ENCODE measurements at regions not wholly inside any gene's neighbourhood (a gene's known extent, or its start where the extent isn't known, plus 50 kb on each side); places are given as distances from the start of the nearest gene placed in this dataset.
"Not testable (repeated sequence)": the region's sequence is repeated elsewhere in the genome, so short reads cannot be mapped to it uniquely, and the experiment has no call there.

DNA sequence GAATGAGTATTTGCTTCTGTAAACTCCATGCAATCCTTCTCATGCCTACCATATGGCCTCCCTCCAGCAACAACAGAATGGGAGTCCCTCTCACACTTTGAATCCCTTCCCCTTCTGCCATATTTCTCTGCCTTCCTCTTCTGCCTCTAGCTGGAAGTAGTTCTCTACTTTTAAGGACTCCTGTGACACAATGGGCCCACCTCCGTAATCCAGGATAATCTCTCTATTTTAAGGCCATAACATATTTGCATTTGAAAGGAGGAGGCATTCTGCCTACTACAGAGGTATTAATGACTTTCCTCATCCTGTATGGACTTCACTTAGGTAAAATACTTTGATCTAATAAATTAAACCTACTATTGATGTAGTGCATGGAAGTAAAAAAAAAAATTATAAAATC, 155.4 kb upstream of the ITGA1 start:
- Mint-ChIP-seq H3K9me3 (no peaks in the 10 kb centered on the region), H3K4me3 (no peak overlapping the region), H3K27ac (no peak overlapping the region), H3K36me3 (ENCODE audit: low read depth) (no peaks in the 10 kb centered on the region), H3K27me3 (ENCODE audit: low read depth) (peaks cover 3% of the 10 kb centered on the region), H3K4me1 (ENCODE audit: low read depth) (no peaks in the 10 kb centered on the region)

DNA sequence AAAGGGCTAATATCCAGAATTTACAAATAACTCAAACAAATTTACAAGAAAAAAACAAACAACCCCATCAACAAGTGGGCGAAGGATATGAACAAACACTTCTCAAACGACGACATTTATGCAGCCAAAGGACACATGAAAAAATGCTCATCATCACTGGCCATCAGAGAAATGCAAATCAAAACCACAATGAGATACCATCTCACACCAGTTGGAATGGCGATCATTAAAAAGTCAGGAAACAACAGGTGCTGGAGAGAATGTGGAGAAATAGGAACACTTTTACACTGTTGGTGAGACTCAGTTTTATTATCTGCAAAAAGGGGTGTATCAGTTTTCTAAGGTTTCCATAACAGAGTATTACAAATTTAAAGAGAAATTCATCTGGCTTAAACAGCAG, 153.5 kb upstream of the ITGA1 start:
- H3K27me3 Mint-ChIP-seq (ENCODE audit: low read depth); H3K4me3 Mint-ChIP-seq; H3K9me3 Mint-ChIP-seq; H3K36me3 Mint-ChIP-seq (ENCODE audit: low read depth); H3K27ac Mint-ChIP-seq; H3K4me1 Mint-ChIP-seq (ENCODE audit: low read depth): not testable (repeated sequence)

DNA sequence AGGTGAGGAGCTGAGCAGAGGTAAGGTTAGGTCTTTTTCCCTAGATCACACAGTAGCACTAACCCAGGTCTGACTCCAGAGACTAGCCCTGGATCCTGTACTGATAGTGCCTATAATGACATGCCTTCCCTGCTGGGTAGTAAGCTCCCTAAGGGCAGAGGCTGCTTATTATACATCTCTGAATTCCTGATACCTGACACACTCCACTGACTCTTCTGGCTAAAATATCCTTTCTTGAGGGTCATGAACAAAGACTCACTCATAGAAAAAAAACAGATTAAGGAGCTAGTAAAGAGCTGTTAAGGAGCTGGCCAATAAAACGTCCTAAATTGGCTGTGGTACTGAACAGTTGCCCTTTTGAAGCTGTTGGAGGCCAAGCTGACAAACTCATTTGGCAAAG, 149.0 kb upstream of the ITGA1 start:
- no peaks in the 10 kb centered on the region for H3K9me3 Mint-ChIP-seq
- H3K4me3 Mint-ChIP-seq: no peak overlapping the region
- no peaks in the 10 kb centered on the region for H3K4me1 Mint-ChIP-seq (ENCODE audit: low read depth)
- no peaks in the 10 kb centered on the region for H3K36me3 Mint-ChIP-seq (ENCODE audit: low read depth)
- H3K27ac Mint-ChIP-seq: no peak overlapping the region
- H3K27me3 Mint-ChIP-seq (ENCODE audit: low read depth): peaks cover 3% of the 10 kb centered on the region

DNA sequence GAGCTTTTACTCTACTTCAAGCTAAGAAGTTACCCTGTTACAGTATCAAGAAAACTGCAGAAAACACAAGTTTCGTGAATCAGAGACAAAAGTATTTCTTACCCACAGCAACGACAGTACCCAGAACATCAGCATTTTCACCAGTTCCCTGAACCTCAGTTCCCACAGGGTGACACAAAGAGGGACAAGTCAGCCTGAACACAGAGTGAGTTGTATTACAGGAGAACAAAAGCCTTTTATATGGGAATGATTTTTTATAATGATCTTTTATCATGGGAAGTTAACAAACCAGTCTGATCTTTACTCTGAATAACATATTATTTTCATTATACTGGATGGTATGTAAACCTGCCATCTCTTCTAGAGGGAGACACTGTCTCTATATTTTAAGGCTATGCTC, 139.0 kb upstream of the ITGA1 start:
- Mint-ChIP-seq H3K36me3 (ENCODE audit: low read depth) (no peaks in the 10 kb centered on the region), H3K9me3 (peaks cover 7% of the 10 kb centered on the region), H3K27ac (no peak overlapping the region), H3K4me1 (ENCODE audit: low read depth) (no peaks in the 10 kb centered on the region), H3K27me3 (ENCODE audit: low read depth) (peaks cover 10% of the 10 kb centered on the region), H3K4me3 (no peak overlapping the region)

DNA sequence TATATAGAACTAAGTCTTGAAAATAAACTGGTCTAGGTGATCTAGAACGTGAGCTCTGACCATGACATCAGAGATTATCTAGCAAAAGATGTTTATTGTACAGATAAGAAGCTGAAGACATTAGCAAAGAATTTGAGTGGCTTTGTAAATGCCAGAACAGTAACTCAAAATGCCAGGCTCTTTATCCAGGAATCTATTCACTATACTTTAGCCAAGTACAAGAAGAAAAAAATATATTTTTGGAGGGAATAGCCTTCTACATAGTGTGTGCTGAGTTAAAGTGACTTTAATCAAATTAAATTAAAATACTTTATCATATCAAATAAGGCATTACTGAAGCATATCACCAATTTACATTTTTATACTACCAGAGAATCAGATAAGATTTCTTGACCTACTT, 132.6 kb upstream of the ITGA1 start:
- H3K4me1 Mint-ChIP-seq (ENCODE audit: low read depth): no peaks in the 10 kb centered on the region
- peaks cover 30% of the 10 kb centered on the region for H3K27me3 Mint-ChIP-seq (ENCODE audit: low read depth)
- no peaks in the 10 kb centered on the region for H3K9me3 Mint-ChIP-seq
- no peak overlapping the region for H3K27ac Mint-ChIP-seq
- H3K4me3 Mint-ChIP-seq: no peak overlapping the region
- H3K36me3 Mint-ChIP-seq (ENCODE audit: low read depth): no peaks in the 10 kb centered on the region

DNA sequence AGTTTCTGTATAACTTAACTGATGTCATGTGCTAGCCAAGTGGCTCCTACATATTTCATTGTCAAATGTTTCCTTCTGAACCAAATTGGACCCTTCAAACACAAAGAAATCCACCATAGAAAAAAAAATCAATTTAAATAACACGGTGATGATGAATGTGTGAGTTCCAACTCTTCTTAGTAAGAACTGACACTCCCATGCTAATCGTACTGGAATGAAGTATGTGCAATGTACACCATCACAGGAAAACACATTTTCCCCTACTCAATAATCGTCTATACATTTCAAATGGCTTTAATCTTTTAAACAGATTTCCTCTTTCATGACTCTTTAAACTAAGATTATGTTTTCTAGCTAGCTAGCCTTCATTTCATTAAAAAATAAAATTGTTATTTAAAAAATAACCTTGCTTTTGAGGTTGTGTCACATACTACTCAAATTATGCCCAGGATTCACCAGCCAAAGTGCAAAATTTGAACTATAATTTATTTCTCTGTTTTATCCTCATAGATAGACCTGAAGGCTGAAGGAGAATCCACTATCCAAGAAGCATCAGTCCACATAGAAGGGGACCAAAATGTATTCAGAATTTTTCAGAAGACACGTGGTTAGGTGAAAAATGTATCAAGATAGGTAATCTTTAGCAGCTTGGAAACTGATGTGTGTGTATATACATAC, 131.0 kb upstream of the ITGA1 start:
- Mint-ChIP-seq H3K4me1 (ENCODE audit: low read depth) (no peaks in the 10 kb centered on the region), H3K9me3 (no peaks in the 10 kb centered on the region), H3K27me3 (ENCODE audit: low read depth) (peaks cover 28% of the 10 kb centered on the region), H3K4me3 (no peak overlapping the region), H3K27ac (no peak overlapping the region), H3K36me3 (ENCODE audit: low read depth) (no peaks in the 10 kb centered on the region)

DNA sequence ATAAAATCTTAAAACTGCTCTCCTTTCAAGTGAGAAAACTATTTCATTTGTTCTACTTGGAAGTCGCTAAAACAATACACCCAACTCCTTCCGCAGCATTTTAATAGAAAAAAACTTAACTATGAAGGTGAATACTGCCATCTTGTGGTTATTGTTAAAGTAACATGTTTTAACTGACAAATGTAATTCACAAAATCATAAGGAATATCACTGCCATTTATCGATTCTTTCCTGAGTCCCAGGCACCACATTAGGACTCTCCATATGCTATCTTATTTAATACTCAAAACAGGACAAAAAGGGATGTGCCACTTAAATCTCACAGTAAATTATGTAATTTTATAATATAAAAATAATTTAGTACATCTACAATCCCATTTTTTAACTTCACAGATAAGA, 130.5 kb upstream of the ITGA1 start:
- Mint-ChIP-seq H3K4me1 (ENCODE audit: low read depth) (no peaks in the 10 kb centered on the region), H3K27ac (no peak overlapping the region), H3K9me3 (no peaks in the 10 kb centered on the region), H3K27me3 (ENCODE audit: low read depth) (peaks cover 28% of the 10 kb centered on the region), H3K4me3 (no peak overlapping the region), H3K36me3 (ENCODE audit: low read depth) (no peaks in the 10 kb centered on the region)

DNA sequence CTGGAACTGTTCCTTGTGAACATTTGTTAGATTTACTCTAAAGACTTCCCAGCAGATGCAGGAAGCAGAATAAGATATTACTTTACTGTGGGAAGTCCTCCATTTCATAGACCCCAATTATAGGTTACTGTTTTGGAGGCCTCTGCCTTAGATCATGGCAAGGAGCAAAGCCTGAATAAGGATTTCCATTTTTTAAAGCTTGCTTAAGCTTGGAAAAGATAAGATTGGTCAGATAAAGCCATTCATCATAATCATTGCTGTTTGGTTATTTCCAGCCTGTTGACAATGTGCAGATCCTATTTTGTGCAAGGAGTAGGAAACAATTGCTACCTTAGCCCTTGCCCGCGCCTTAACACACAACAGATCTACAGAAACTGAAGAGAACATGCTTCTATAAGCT, 129.5 kb upstream of the ITGA1 start:
- no peak overlapping the region for H3K27ac Mint-ChIP-seq
- peaks cover 34% of the 10 kb centered on the region for H3K27me3 Mint-ChIP-seq (ENCODE audit: low read depth)
- H3K4me1 Mint-ChIP-seq (ENCODE audit: low read depth): no peaks in the 10 kb centered on the region
- H3K4me3 Mint-ChIP-seq: no peak overlapping the region
- H3K9me3 Mint-ChIP-seq: no peaks in the 10 kb centered on the region
- H3K36me3 Mint-ChIP-seq (ENCODE audit: low read depth): no peaks in the 10 kb centered on the region

DNA sequence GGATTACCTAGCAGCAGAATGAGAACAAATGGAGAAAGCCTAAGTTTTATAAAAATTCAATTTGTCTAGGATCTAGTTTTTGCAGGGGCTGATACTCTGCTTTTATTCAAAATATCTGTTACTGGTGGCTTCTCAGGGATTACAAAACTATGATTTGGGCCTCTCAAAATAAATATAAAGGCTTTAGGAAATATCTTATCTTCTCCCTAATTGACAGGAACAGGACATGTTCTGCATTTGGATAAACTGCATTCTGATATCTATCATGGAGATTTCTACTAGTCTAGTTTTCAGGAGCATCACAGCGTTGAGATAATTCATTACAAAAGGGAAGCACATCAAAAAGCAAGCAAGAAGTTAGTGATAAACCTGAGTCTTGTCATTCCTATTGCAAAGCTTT, 127.1 kb upstream of the ITGA1 start:
- Mint-ChIP-seq H3K27me3 (ENCODE audit: low read depth) (peaks cover 29% of the 10 kb centered on the region), H3K27ac (no peak overlapping the region), H3K4me1 (ENCODE audit: low read depth) (peaks cover under 1% of the 10 kb centered on the region), H3K36me3 (ENCODE audit: low read depth) (no peaks in the 10 kb centered on the region), H3K9me3 (no peaks in the 10 kb centered on the region), H3K4me3 (no peak overlapping the region)

DNA sequence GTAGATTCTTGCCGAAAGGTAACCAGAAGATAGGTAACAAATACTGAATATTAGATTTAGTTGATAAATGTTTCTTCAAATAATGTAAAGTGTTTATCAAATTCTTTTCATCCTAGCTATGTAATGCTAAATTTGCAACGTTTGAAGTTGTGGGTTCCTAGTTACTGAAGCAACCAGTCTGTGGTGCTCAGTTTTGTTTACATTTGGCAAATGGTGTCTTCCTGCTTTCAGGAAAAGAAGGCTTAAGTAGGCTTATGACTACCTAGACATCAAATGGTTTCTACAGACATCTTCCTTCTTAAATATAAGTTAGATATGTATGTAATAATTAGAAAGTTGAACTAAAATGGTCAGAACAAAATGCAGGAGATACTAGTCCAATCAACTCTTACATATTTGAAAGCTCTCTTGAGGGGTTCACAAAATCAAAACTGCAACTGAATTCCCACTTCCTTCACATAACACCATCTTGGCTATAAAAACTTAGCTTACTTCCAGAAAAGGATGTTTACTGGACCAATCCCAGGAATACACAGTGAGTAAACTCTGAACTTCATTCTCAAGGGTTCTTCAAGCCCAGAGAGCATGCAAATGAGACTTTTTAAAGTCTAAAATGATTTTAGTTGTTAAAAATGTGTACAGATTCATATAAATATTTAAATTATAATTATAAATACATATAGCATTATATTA, 125.7 kb upstream of the ITGA1 start:
- Mint-ChIP-seq H3K9me3 (no peaks in the 10 kb centered on the region), H3K27me3 (ENCODE audit: low read depth) (peaks cover 33% of the 10 kb centered on the region)

DNA sequence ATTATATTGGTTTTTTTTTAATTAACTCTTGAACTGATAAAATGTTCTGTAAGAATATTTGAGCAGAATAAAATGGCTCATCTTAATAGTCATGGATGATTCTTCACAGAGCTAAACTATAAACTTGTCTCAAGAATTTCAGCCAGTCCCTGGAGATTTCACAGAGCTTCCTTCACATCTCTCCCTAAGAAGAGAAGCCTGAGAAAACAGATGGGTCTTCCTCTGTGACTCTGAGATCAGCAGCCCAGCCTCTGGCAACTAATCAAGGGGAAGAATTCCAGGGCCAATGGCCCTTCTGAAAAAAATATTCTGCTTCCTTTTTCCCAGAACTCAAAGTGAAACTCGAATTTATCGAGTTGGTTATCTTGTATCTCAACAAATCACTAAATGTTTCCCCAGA, 122.2 kb upstream of the ITGA1 start:
- peaks cover 39% of the 10 kb centered on the region for H3K27me3 Mint-ChIP-seq (ENCODE audit: low read depth)
- H3K9me3 Mint-ChIP-seq: no peaks in the 10 kb centered on the region
- H3K4me3 Mint-ChIP-seq: no peak overlapping the region
- no peaks in the 10 kb centered on the region for H3K36me3 Mint-ChIP-seq (ENCODE audit: low read depth)
- no peak overlapping the region for H3K27ac Mint-ChIP-seq
- H3K4me1 Mint-ChIP-seq (ENCODE audit: low read depth): peaks cover 4% of the 10 kb centered on the region

More for the DNA sequence above, 125.7 kb upstream of the ITGA1 start:
- Mint-ChIP-seq H3K36me3 (ENCODE audit: low read depth) (no peaks in the 10 kb centered on the region), H3K4me1 (ENCODE audit: low read depth) (peaks cover 4% of the 10 kb centered on the region), H3K27ac (no peak overlapping the region), H3K4me3 (no peak overlapping the region)

DNA sequence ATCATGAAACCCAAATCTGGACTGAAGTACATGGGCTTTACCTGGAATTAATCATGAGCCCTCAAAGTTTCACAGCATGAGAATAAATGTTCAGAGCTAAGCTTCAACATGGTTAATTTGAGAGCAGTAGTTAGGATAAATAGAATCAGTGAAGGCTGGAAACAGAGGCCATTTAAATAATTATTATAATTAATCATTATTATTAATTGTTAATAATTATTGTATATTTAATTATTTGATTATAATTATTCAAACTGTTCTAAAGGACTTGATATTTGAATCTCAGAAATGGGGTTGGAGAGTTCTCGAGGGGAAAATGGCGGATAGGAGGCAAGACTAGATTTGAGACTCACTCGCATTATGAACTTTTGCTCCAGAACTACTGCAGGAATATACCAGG, 119.6 kb upstream of the ITGA1 start:
- no peak overlapping the region for H3K27ac Mint-ChIP-seq
- peaks cover 38% of the 10 kb centered on the region for H3K27me3 Mint-ChIP-seq (ENCODE audit: low read depth)
- H3K36me3 Mint-ChIP-seq (ENCODE audit: low read depth): no peaks in the 10 kb centered on the region
- no peak overlapping the region for H3K4me3 Mint-ChIP-seq
- peaks cover 8% of the 10 kb centered on the region for H3K4me1 Mint-ChIP-seq (ENCODE audit: low read depth)
- H3K9me3 Mint-ChIP-seq: no peaks in the 10 kb centered on the region

DNA sequence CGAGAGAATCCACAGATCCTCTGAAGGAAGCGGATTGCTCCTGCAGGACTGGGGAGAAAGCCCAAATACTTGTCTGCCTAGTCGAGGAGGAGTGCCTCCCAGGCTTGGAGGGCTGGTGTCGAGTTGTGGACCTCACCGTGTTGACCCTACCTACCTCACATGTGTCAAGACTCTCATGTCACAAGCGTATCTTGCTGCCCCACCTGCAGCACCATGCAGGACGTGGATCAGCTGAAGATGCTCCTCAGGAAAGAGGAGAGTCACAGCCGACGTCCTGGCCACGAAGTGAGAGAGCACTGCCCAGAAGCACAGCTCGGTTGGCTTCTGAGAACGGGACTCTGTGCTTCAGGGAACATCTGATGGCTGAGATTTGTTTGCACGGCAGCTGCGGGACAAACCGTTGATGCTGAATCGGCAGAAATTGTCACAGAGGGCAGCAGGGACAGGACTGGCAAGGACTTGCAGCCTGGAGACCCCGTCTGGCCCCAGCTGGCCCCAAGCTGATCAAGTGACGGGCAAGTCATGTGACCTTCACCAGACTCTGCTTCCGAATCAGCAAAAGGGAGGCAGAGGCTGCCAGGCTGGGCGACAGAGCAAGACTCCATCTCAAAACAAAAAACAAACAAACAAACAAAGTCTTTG, 119.1 kb upstream of the ITGA1 start:
- no peak overlapping the region for H3K4me3 Mint-ChIP-seq
- peaks cover 35% of the 10 kb centered on the region for H3K27me3 Mint-ChIP-seq (ENCODE audit: low read depth)
- H3K27ac Mint-ChIP-seq: no peak overlapping the region
- peaks cover 8% of the 10 kb centered on the region for H3K4me1 Mint-ChIP-seq (ENCODE audit: low read depth)
- no peaks in the 10 kb centered on the region for H3K9me3 Mint-ChIP-seq
- no peaks in the 10 kb centered on the region for H3K36me3 Mint-ChIP-seq (ENCODE audit: low read depth)

DNA sequence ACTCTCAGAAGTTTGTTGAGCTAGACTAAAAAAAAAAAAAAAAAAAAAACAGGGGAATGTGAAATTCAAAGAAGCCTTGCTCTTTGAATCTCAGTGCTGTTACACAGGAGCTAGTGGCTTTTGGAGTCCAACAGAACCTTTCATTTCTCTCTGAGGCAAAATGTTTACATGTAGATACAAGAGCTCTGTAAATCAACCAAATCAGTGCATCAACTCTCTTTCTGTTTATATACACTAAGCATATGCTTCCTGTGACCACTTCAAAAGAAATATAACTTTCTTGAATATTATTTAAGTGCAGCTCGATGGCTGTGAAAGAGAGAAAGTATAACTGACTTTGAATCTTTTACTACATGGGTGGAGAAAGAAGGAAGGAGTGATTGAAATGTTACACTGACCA, 115.3 kb upstream of the ITGA1 start:
- Mint-ChIP-seq H3K27me3 (ENCODE audit: low read depth) (peaks cover 29% of the 10 kb centered on the region), H3K27ac (no peak overlapping the region), H3K4me1 (ENCODE audit: low read depth) (peaks cover 9% of the 10 kb centered on the region), H3K9me3 (no peaks in the 10 kb centered on the region), H3K4me3 (no peak overlapping the region), H3K36me3 (ENCODE audit: low read depth) (no peaks in the 10 kb centered on the region)

DNA sequence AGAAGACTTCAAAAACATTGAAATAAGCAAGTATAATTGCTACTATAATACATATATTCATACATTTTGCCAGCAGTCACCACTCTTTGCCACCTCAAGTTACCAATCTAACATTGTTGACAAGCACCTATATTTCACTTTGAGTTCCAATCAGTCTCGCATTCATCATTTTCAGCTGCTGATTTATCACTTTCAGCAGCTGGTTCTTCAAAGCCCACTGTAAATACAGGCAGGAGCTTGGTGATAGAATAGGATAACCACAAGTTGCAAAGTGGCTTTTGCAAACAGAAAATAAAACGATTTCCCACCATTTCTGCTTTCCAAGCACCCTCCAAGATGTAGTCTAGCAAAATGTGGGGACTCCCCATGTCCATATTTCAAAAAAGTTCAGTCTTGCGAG, 114.2 kb upstream of the ITGA1 start:
- no peaks in the 10 kb centered on the region for H3K9me3 Mint-ChIP-seq
- H3K36me3 Mint-ChIP-seq (ENCODE audit: low read depth): no peaks in the 10 kb centered on the region
- peaks cover 35% of the 10 kb centered on the region for H3K27me3 Mint-ChIP-seq (ENCODE audit: low read depth)
- H3K4me3 Mint-ChIP-seq: no peak overlapping the region
- H3K27ac Mint-ChIP-seq: no peak overlapping the region
- peaks cover 9% of the 10 kb centered on the region for H3K4me1 Mint-ChIP-seq (ENCODE audit: low read depth)
